Thoracic aorta (tissue), 2 donors: ENCODE measurements at regions not wholly inside any gene's neighbourhood (a gene's known extent, or its start where the extent isn't known, plus 50 kb on each side); places are given as distances from the start of the nearest gene placed in this dataset.
"Not testable (repeated sequence)": the region's sequence is repeated elsewhere in the genome, so short reads cannot be mapped to it uniquely, and the experiment has no call there.

ENCODE experiments used
- ATAC-seq: fragments of 150-250 bp; one replicate; pipeline ENCODE4 v1.8.0; 2017; ENCODE audit warnings: low read depth; ENCODE audit not compliant: insufficient number of reproducible peaks, low FRiP score
- DNase-seq: peaks from one replicate; pipeline ENCODE4 v3.0.0-alpha.2; 2020; ENCODE audit warnings: low spot score
- H3K27ac ChIP-seq, 2 donors: fragments of 200-600 bp; sonication (generic); 1 replicate in 1 of 2; 2 replicates in 1 of 2; pipeline ENCODE4 v1.5.1; 2016; ENCODE audit warnings: mild to moderate bottlenecking in 2 of 2, moderate library complexity in 2 of 2
- H3K27me3 ChIP-seq: fragments of 200-600 bp; sonication (generic); replicated peaks from 2 replicates; pipeline ENCODE4 v1.6.0; 2016; ENCODE audit warnings: mild to moderate bottlenecking; ENCODE audit not compliant: insufficient read depth
- H3K36me3 ChIP-seq: fragments of 200-600 bp; sonication (generic); one replicate; pipeline ENCODE4 v1.5.1; 2016
- H3K4me1 ChIP-seq, 2 donors: fragments of 200-600 bp; sonication (generic); 1 replicate in 1 of 2; 2 replicates in 1 of 2; pipeline versions ENCODE4 v1.5.1 to v1.6.0; 2016; ENCODE audit warnings: low read depth in 2 of 2, mild to moderate bottlenecking in 1 of 2; ENCODE audit not compliant: control insufficient read depth in 1 of 2
- H3K4me3 ChIP-seq: fragments of 200-600 bp; sonication (generic); 2 replicates; pipeline ENCODE4 v1.5.1; 2016; ENCODE audit warnings: mild to moderate bottlenecking
- H3K9me3 ChIP-seq: fragments of 200-600 bp; sonication (generic); 2 replicates; pipeline ENCODE4 v1.5.1; 2016
- TF ChIP-seq, protein P1 (sequence below): fragments of 200-600 bp; sonication (generic); IDR thresholded peaks from one replicate; pipeline ENCODE4 v1.5.1; 2019; ENCODE audit warnings: antibody characterized with exemption

DNA sequence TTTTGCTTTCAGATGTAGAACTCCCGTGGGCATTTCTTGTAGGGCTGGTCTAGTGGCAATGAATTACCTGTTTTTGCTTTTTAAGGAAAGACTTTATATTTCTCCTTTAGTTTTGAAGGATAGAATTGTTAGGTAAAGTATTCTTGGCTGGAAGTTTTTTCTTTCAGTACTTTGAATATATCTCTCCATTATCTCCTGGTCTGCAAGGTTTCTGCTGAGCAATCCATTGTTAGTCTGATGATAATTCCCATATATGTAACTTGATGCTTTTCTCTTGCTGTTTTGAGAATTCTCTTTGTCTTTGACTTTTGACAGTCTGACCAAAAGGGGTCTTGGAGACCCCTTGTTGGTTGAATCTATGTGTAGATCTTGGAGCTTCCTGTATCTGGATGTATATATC is 198.1 kb downstream of the TMEM167A start:
- Histone ChIP-seq H3K27ac (no peak overlapping the region), H3K9me3 (peaks cover 16% of the 10 kb centered on the region), H3K4me3 (no peak overlapping the region), H3K36me3 (no peaks in the 10 kb centered on the region), H3K27me3 (no peaks in the 10 kb centered on the region), H3K4me1 (no peaks in the 10 kb centered on the region)
- DNase-seq (no peak), ATAC-seq (no peak)
- TF ChIP-seq, protein P1, sequence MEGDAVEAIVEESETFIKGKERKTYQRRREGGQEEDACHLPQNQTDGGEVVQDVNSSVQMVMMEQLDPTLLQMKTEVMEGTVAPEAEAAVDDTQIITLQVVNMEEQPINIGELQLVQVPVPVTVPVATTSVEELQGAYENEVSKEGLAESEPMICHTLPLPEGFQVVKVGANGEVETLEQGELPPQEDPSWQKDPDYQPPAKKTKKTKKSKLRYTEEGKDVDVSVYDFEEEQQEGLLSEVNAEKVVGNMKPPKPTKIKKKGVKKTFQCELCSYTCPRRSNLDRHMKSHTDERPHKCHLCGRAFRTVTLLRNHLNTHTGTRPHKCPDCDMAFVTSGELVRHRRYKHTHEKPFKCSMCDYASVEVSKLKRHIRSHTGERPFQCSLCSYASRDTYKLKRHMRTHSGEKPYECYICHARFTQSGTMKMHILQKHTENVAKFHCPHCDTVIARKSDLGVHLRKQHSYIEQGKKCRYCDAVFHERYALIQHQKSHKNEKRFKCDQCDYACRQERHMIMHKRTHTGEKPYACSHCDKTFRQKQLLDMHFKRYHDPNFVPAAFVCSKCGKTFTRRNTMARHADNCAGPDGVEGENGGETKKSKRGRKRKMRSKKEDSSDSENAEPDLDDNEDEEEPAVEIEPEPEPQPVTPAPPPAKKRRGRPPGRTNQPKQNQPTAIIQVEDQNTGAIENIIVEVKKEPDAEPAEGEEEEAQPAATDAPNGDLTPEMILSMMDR, result no peak

DNA sequence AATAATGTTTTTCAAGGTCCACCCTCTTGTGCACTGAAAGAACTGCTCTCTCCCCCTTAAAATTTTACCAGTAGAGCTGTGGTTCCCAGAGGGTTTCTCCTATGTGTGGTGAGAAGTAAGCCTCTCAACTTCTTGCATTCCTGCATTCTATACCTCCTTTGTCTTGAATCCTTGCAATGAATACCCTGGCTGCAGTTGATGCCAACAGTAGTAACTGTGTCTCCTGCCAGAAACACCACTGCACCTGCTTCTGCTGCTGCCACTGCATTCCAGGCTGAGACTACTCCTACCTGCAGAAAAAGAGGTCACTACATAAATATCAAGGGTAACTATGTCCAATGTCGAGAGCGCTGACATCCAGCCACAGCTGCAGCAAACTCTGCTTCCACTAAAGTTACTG is 203.7 kb downstream of the TMEM167A start:
- Histone ChIP-seq H3K4me1 (no peaks in the 10 kb centered on the region), H3K9me3 (peaks cover 3% of the 10 kb centered on the region), H3K36me3 (no peaks in the 10 kb centered on the region), H3K4me3 (no peak overlapping the region), H3K27me3 (no peaks in the 10 kb centered on the region), H3K27ac (no peak overlapping the region)
- DNase-seq, result no peak
- no peak for ATAC-seq
- TF ChIP-seq, protein P1, result no peak

DNA sequence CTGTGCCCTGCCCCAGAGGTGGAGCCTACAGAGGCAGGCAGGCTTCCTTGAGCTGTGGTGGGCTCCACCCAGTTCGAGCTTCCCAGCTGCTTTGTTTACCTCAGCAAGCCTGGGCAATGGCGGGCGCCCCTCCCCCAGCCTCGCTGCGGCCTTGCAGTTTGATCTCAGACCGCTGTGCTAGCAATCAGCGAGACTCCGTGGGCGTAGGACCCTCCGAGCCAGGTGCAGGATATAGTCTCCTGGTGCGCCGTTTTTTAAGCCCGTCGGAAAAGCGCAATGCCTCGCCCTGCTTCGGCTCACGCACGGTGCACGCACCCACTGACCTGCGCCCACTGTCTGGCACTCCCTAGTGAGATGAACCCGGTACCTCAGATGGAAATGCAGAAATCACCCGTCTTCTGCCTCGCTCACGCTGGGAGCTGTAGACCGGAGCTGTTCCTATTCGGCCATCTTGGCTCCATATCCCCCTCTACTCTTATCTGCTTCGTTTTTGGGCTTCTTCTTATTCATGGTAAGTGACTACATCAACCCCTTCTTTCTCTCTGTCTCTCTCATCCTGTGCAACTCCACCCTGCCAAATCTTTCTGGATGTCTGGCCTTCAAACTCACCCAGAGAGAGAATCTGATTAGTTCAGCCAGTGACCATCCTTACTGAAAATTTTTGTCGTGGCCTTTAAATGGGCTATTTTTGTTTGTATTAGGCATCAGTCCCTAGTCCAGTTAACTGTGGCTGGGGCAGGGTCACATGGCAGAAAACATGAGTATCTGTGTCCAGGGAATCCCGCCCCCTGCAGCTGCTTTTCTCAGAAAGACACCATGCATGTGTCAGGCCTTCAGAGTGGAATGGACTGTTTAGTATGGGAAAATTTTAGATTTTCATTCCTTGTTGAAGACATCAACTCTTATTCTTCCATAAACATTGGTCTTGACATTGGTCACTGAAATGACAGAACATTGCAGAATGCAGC is 204.6 kb downstream of the TMEM167A start:
- H3K36me3 ChIP-seq, H3K4me3 ChIP-seq, DNase-seq, H3K4me1 ChIP-seq, H3K9me3 ChIP-seq, H3K27me3 ChIP-seq, H3K27ac ChIP-seq, ATAC-seq: not testable (repeated sequence)

DNA sequence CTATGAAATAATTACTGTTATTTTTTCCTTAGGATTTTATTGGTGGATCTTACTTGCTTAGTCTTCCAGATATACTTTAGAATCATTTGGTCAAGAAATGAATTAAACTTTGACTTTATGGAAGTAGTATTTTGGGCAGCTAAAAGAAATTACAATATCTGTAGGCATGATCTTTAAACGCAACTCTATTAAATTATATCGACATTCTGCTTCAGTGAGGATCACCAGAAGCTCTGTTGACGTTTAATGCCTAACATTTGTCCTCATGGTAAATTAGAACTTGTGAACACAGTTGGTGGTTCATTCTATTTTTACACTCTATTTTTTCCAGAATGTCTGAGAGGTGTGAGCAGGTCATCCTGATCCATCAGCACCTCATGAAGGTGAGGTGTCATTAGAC is 211.6 kb downstream of the TMEM167A start:
- H3K4me1 ChIP-seq, result no peaks in the 10 kb centered on the region
- ATAC-seq, result no peak

DNA sequence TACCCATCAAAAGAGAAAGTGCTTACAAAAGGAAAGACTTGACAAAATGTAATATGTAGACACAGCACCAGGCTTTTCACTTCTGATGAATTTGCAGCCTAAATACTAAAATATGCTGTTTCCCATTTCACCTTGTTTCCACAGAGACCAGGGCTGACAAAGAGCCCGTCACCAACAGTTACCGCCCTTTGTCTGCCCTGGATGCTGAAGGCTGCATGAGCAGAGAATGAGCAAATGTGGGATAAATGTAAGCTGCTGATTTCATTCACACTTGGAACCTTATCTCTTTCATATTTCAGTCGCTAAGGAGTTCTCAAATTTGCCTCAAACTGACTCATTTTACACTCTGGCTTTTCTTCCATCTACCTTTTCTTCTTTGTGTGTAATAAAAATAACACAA is 213.9 kb downstream of the TMEM167A start:
- no peaks in the 10 kb centered on the region for H3K27me3 ChIP-seq
- TF ChIP-seq, protein P1, result no peak
- DNase-seq, result no peak
- H3K4me1 ChIP-seq, result no peaks in the 10 kb centered on the region
- ATAC-seq, result no peak
- no peaks in the 10 kb centered on the region for H3K36me3 ChIP-seq
- no peak overlapping the region for H3K27ac ChIP-seq
- no peak overlapping the region for H3K4me3 ChIP-seq
- no peaks in the 10 kb centered on the region for H3K9me3 ChIP-seq

More for the DNA sequence above, 211.6 kb downstream of the TMEM167A start:
- Histone ChIP-seq H3K27me3 (no peaks in the 10 kb centered on the region), H3K36me3 (no peaks in the 10 kb centered on the region), H3K27ac (no peak overlapping the region), H3K9me3 (no peaks in the 10 kb centered on the region), H3K4me3 (no peak overlapping the region)
- DNase-seq, result no peak
- TF ChIP-seq, protein P1, result no peak
